Erythroblast (primary cell): ENCODE measurements at regions not wholly inside any gene's neighbourhood (a gene's known extent, or its start where the extent isn't known, plus 50 kb on each side); places are given as distances from the start of the nearest gene placed in this dataset.

Experiments
- GATA1 ChIP-seq: IDR thresholded peaks from 2 replicates; pipeline ENCODE4 v1.6.1; 2011; ENCODE audit warnings: low read depth, mild to moderate bottlenecking, control low read depth, low read length, moderate library complexity
- POLR2A ChIP-seq: IDR thresholded peaks from 2 replicates; pipeline ENCODE4 v1.6.1; 2011; ENCODE audit warnings: mild to moderate bottlenecking, low read length

DNA sequence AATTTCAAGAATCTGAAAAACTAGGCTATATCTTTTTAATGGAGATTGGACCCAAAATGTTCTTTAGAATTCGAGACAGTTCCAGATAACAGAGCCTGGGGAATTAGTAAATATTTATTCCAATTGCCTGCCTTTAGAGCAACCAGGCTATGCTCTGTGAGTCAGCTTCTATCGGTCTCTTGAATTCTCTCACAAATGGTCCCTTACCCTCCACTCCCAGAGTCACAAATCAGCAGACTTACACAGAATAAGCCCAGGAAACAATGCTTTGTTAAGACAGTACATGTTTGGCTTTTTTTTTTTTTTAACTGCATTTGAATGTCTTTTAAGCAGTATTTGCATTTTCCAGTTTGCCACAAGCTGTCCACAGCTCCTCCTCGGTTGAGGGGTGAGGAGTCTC, 460.7 kb upstream of the CBLB start:
- TF ChIP-seq POLR2A (no peak), GATA1 (no peak)
